ENCODE measurements at regions not wholly inside any gene's neighbourhood (a gene's known extent, or its start where the extent isn't known, plus 50 kb on each side); places are given as distances from the start of the nearest gene placed in this dataset.

DNA sequence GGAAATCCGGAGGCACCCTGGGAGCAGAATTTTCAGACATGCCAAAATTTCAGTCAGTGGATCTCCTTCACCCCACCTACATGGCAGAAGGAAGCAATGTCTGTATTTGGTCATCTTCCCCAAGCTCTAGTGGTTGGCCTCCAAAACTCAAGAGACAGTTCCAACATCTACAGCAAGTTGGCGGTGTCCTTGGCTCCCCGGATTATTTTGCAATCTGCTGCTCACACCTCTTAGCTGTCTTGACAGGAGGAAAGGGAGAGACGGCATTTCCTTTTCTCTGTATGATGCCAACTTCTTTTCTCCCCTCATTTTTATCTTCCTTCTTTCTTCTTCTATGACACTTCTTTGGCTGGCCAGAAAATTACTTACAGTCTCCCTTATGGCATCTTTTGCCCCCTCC lies 159.9 kb downstream of the SUCLA2 start:
- Histone ChIP-seq H3K36me3 (ENCODE audit: control insufficient read depth in 4 of 4, insufficient read depth in 3 of 4, low read depth in 1 of 4, low read length in 3 of 4) (no peaks in the 10 kb centered on the region), H3K4me3 (ENCODE audit: low read depth in 1 of 3, low read length in 3 of 3) (no peak overlapping the region), H3K9ac (ENCODE audit: low read depth in 1 of 2, low read length in 2 of 2) (no peak overlapping the region), H3K4me1 (ENCODE audit: control insufficient read depth in 4 of 4, insufficient read depth in 4 of 4, low read length in 3 of 4) (no peaks in the 10 kb centered on the region), H3K27me3 (ENCODE audit: control insufficient read depth in 4 of 4, insufficient read depth in 4 of 4, low read length in 3 of 4) (no peaks in the 10 kb centered on the region), H3K27ac (ENCODE audit: low read depth in 1 of 2, low read length in 2 of 2) (no peak overlapping the region), H3K9me3 (ENCODE audit: control insufficient read depth in 4 of 4, low read length in 3 of 4) (no peaks in the 10 kb centered on the region)
- no peak for TF ChIP-seq JUND (IDR thresholded peaks at IDR 0.05)
- no peak for TF ChIP-seq HNF4G (IDR thresholded peaks at IDR 0.05)
- TF ChIP-seq MAX (IDR thresholded peaks at IDR 0.05): no peak
- TF ChIP-seq, protein P1, sequence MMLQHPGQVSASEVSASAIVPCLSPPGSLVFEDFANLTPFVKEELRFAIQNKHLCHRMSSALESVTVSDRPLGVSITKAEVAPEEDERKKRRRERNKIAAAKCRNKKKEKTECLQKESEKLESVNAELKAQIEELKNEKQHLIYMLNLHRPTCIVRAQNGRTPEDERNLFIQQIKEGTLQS (IDR thresholded peaks at IDR 0.05): no peak
- TF ChIP-seq TAF1 (conservative IDR thresholded peaks at IDR 0.05): no peak
- TF ChIP-seq FOXA1 (IDR thresholded peaks at IDR 0.05): no peak
- no peak for TF ChIP-seq NR2F2 (IDR thresholded peaks at IDR 0.05)
- TF ChIP-seq HNF4A (conservative IDR thresholded peaks at IDR 0.05): no peak
- no peak for TF ChIP-seq RAD21 (IDR thresholded peaks at IDR 0.05)
- no peak for TF ChIP-seq RXRA (IDR thresholded peaks at IDR 0.05)
- no peak for TF ChIP-seq EGR1 (IDR thresholded peaks at IDR 0.05; ENCODE audit: low read depth in 2 of 2)
- TF ChIP-seq, protein P2, sequence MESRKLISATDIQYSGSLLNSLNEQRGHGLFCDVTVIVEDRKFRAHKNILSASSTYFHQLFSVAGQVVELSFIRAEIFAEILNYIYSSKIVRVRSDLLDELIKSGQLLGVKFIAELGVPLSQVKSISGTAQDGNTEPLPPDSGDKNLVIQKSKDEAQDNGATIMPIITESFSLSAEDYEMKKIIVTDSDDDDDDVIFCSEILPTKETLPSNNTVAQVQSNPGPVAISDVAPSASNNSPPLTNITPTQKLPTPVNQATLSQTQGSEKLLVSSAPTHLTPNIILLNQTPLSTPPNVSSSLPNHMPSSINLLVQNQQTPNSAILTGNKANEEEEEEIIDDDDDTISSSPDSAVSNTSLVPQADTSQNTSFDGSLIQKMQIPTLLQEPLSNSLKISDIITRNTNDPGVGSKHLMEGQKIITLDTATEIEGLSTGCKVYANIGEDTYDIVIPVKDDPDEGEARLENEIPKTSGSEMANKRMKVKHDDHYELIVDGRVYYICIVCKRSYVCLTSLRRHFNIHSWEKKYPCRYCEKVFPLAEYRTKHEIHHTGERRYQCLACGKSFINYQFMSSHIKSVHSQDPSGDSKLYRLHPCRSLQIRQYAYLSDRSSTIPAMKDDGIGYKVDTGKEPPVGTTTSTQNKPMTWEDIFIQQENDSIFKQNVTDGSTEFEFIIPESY (IDR thresholded peaks at IDR 0.05): no peak
- TF ChIP-seq, protein P3, sequence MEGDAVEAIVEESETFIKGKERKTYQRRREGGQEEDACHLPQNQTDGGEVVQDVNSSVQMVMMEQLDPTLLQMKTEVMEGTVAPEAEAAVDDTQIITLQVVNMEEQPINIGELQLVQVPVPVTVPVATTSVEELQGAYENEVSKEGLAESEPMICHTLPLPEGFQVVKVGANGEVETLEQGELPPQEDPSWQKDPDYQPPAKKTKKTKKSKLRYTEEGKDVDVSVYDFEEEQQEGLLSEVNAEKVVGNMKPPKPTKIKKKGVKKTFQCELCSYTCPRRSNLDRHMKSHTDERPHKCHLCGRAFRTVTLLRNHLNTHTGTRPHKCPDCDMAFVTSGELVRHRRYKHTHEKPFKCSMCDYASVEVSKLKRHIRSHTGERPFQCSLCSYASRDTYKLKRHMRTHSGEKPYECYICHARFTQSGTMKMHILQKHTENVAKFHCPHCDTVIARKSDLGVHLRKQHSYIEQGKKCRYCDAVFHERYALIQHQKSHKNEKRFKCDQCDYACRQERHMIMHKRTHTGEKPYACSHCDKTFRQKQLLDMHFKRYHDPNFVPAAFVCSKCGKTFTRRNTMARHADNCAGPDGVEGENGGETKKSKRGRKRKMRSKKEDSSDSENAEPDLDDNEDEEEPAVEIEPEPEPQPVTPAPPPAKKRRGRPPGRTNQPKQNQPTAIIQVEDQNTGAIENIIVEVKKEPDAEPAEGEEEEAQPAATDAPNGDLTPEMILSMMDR (IDR thresholded peaks at IDR 0.05; ENCODE audit: low read depth, low read length, missing input control): no peak
- no peak for TF ChIP-seq GABPA (IDR thresholded peaks at IDR 0.05 in 1 of 2, conservative IDR thresholded peaks at IDR 0.05 in 1 of 2)
- TF ChIP-seq, protein P4, sequence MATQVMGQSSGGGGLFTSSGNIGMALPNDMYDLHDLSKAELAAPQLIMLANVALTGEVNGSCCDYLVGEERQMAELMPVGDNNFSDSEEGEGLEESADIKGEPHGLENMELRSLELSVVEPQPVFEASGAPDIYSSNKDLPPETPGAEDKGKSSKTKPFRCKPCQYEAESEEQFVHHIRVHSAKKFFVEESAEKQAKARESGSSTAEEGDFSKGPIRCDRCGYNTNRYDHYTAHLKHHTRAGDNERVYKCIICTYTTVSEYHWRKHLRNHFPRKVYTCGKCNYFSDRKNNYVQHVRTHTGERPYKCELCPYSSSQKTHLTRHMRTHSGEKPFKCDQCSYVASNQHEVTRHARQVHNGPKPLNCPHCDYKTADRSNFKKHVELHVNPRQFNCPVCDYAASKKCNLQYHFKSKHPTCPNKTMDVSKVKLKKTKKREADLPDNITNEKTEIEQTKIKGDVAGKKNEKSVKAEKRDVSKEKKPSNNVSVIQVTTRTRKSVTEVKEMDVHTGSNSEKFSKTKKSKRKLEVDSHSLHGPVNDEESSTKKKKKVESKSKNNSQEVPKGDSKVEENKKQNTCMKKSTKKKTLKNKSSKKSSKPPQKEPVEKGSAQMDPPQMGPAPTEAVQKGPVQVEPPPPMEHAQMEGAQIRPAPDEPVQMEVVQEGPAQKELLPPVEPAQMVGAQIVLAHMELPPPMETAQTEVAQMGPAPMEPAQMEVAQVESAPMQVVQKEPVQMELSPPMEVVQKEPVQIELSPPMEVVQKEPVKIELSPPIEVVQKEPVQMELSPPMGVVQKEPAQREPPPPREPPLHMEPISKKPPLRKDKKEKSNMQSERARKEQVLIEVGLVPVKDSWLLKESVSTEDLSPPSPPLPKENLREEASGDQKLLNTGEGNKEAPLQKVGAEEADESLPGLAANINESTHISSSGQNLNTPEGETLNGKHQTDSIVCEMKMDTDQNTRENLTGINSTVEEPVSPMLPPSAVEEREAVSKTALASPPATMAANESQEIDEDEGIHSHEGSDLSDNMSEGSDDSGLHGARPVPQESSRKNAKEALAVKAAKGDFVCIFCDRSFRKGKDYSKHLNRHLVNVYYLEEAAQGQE (IDR thresholded peaks at IDR 0.05): no peak
- no peak for TF ChIP-seq YY1 (IDR thresholded peaks at IDR 0.05)
- no peak for TF ChIP-seq SP1 (IDR thresholded peaks at IDR 0.05)
- TF ChIP-seq FOXA2 (IDR thresholded peaks at IDR 0.05): no peak
- WGBS: 84% methylated on average over 4 of the region's 4 CpGs
- no peak for DNase-seq (ENCODE audit: low spot score)
